KMS-11 (cell line): ENCODE measurements at regions not wholly inside any gene's neighbourhood (a gene's known extent, or its start where the extent isn't known, plus 50 kb on each side); places are given as distances from the start of the nearest gene placed in this dataset.

Experiments used
- H2AFZ ChIP-seq: fragments of 200-600 bp; sonication (generic); 2 replicates; pipeline ENCODE4 v1.6.1; 2016; ENCODE audit warnings: antibody characterized with exemption, mixed run types, low read depth
- H3K27ac ChIP-seq: fragments of 200-600 bp; sonication (generic); 2 replicates; pipeline ENCODE4 v1.6.1; 2016; ENCODE audit warnings: mild to moderate bottlenecking, mixed run types
- H3K27me3 ChIP-seq: fragments of 200-600 bp; sonication (generic); 2 replicates; pipeline ENCODE4 v1.6.1; 2017; ENCODE audit warnings: mild to moderate bottlenecking, low read depth, mixed run types, moderate library complexity; ENCODE audit not compliant: insufficient read depth
- H3K36me3 ChIP-seq: fragments of 200-600 bp; sonication (generic); 2 replicates; pipeline ENCODE4 v1.6.1; 2017; ENCODE audit warnings: mild to moderate bottlenecking, mixed run types; ENCODE audit not compliant: insufficient read depth
- H3K4me1 ChIP-seq: fragments of 200-600 bp; sonication (generic); 2 replicates; pipeline ENCODE4 v1.6.1; 2016; ENCODE audit warnings: mild to moderate bottlenecking, low read depth, mixed run types; ENCODE audit not compliant: poor library complexity, severe bottlenecking
- H3K4me2 ChIP-seq: fragments of 200-600 bp; sonication (generic); 2 replicates; pipeline ENCODE4 v1.7.0; 2016; ENCODE audit warnings: mild to moderate bottlenecking, mixed run types
- H3K4me3 ChIP-seq: fragments of 200-600 bp; sonication (generic); IDR thresholded peaks from 2 replicates; pipeline ENCODE4 v1.6.1; 2017; ENCODE audit warnings: low read depth, low read length, mixed read lengths; ENCODE audit not compliant: insufficient read depth
- H3K79me2 ChIP-seq: fragments of 200-600 bp; sonication (generic); 2 replicates; pipeline ENCODE4 v1.6.1; 2016; ENCODE audit warnings: low read depth, mixed run types; ENCODE audit not compliant: insufficient read depth
- H3K9ac ChIP-seq: fragments of 200-600 bp; sonication (generic); 2 replicates; pipeline ENCODE4 v1.6.1; 2016; ENCODE audit warnings: mild to moderate bottlenecking, mixed run types
- H4K20me1 ChIP-seq: fragments of 200-600 bp; sonication (generic); 2 replicates; pipeline ENCODE4 v1.6.1; 2016; ENCODE audit warnings: mild to moderate bottlenecking, mixed run types; ENCODE audit not compliant: insufficient read depth
- TF ChIP-seq, protein P1 (sequence below): fragments of 200-600 bp; sonication (generic); conservative IDR thresholded peaks from 2 replicates; pipeline ENCODE4 v1.6.1; 2017; ENCODE audit warnings: low read depth, mild to moderate bottlenecking, antibody characterized with exemption, low read length, moderate library complexity, mixed read lengths

DNA sequence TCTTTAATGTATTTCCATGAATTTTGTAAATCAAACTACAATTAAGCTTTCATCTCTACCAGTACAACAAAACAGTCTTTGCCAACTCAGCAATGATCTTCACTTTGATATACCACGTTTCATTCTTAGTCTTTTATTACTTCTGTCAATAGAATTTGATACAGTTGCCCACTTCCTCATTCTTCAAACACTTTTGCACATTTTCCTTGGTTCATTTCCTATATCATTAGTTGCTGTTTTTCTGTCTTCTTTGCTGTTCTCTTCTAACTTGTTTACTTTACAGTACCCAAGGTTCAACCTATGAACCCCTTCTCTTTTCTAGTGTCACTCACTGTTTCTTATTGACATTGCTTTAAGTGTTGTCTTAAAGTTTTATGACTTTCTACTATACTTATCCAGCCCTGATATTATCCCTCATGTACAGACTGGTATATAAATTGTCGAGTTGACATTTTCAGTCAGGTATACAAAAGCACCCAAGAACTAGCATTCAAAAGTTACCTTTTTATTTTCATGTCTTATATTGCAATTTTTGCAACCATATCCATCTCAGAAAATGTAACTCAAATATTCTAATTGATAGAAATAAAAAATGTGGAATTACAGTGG lies 903.1 kb downstream of the NSUN3 start:
- no peak overlapping the region for H3K27ac ChIP-seq
- no peaks in the 10 kb centered on the region for H3K36me3 ChIP-seq
- TF ChIP-seq, protein P1, sequence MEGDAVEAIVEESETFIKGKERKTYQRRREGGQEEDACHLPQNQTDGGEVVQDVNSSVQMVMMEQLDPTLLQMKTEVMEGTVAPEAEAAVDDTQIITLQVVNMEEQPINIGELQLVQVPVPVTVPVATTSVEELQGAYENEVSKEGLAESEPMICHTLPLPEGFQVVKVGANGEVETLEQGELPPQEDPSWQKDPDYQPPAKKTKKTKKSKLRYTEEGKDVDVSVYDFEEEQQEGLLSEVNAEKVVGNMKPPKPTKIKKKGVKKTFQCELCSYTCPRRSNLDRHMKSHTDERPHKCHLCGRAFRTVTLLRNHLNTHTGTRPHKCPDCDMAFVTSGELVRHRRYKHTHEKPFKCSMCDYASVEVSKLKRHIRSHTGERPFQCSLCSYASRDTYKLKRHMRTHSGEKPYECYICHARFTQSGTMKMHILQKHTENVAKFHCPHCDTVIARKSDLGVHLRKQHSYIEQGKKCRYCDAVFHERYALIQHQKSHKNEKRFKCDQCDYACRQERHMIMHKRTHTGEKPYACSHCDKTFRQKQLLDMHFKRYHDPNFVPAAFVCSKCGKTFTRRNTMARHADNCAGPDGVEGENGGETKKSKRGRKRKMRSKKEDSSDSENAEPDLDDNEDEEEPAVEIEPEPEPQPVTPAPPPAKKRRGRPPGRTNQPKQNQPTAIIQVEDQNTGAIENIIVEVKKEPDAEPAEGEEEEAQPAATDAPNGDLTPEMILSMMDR: no peak

GRCh38 chr3:94967196-94967595 lies 904.3 kb downstream of the NSUN3 start:
- Histone ChIP-seq H3K27me3 (no peaks in the 10 kb centered on the region), H2AFZ (no peak overlapping the region), H3K4me1 (no peaks in the 10 kb centered on the region), H3K4me3 (no peak overlapping the region), H3K27ac (no peak overlapping the region), H4K20me1 (no peaks in the 10 kb centered on the region), H3K79me2 (no peaks in the 10 kb centered on the region), H3K36me3 (no peaks in the 10 kb centered on the region), H3K4me2 (no peak overlapping the region), H3K9ac (no peak overlapping the region)
- TF ChIP-seq, protein P1: no peak

More for the DNA sequence above, 903.1 kb downstream of the NSUN3 start:
- Histone ChIP-seq H2AFZ (no peak overlapping the region), H3K4me2 (no peak overlapping the region), H4K20me1 (no peaks in the 10 kb centered on the region), H3K4me1 (no peaks in the 10 kb centered on the region), H3K27me3 (no peaks in the 10 kb centered on the region), H3K9ac (no peak overlapping the region), H3K79me2 (no peaks in the 10 kb centered on the region), H3K4me3 (no peak overlapping the region)

DNA sequence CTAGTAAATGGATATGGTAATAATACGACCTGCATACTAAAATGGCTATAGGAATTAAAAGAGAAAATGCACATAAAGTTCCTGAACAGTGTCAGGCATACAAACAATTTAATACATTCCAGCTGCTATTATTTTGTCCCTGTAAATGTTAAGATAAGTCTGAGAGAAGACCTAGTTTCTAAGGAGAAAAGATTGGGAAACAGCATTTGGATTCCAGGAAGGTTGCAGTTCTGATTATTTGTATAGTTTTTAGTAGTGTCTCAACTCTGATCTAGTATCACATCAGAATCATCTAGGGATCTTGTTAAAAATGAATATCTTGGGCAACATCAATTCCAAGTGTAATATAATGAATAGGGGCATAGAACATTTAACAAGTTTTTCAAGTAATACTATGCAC lies 905.7 kb downstream of the NSUN3 start:
- no peaks in the 10 kb centered on the region for H3K27me3 ChIP-seq
- H3K79me2 ChIP-seq: no peaks in the 10 kb centered on the region
- no peaks in the 10 kb centered on the region for H3K36me3 ChIP-seq
- no peak overlapping the region for H2AFZ ChIP-seq
- H3K4me3 ChIP-seq: no peak overlapping the region
- H3K4me1 ChIP-seq: no peaks in the 10 kb centered on the region
- no peak overlapping the region for H3K9ac ChIP-seq
- no peak overlapping the region for H3K27ac ChIP-seq
- no peak overlapping the region for H3K4me2 ChIP-seq
- TF ChIP-seq, protein P1: no peak
- no peaks in the 10 kb centered on the region for H4K20me1 ChIP-seq

DNA sequence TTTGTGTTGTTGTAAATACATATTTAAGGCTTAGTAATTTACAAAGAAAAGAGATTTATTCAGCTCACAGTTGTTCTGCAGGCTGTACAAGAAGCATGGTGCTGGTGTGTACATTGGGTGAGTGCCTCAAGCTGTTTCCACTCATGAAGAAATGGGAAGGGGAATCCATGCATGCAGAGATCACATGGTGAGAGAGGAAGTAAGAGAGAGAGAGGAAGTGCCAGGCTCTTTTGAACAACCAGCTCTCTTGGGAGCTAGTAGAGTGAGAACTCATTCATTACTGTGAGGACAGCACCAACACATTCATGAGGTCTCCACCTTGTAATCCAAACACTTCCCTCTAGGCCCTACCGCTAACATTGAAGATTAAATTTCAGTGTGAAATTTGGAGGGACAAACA lies 909.2 kb downstream of the NSUN3 start:
- Histone ChIP-seq H3K4me3 (no peak overlapping the region), H3K4me1 (no peaks in the 10 kb centered on the region), H3K9ac (no peak overlapping the region), H4K20me1 (no peaks in the 10 kb centered on the region), H3K36me3 (no peaks in the 10 kb centered on the region), H2AFZ (no peak overlapping the region), H3K27me3 (no peaks in the 10 kb centered on the region), H3K27ac (no peak overlapping the region), H3K4me2 (no peak overlapping the region), H3K79me2 (no peaks in the 10 kb centered on the region)
- TF ChIP-seq, protein P1: no peak
